K562 (cell line): ENCODE measurements at regions not wholly inside any gene's neighbourhood (a gene's known extent, or its start where the extent isn't known, plus 50 kb on each side); places are given as distances from the start of the nearest gene placed in this dataset.

ENCODE experiments used
- ATAC-seq: fragments of 200-7000 bp; cut with Tn5 transposase; 3 replicates; pipeline ENCODE4 v1.9.1; 2020; ENCODE audit warnings: moderate library complexity
- BruUV-seq: library from RNA; stranded (reverse); fragments of 400-500 nt; replicated peaks from 2 replicates; lab custom pipeline; 2021; lab: Mats Ljungman, UMichigan
- CTCF ChIA-PET: fragments of 300-600 bp; formaldehyde crosslinking; extraction: SDS; loops from one replicate; lab custom pipeline; 2021; ENCODE audit warnings: low intra/inter-chr PET ratio; lab: Yijun Ruan, JAX
- POLR2A ChIA-PET: fragments of 300-600, 350-650 bp; sonication (Branson Sonifier 250); formaldehyde crosslinking; extraction: SDS; loops from one replicate; lab custom pipeline; 2021; ENCODE audit warnings: antibody characterized with exemption, inconsistent platforms; lab: Yijun Ruan, JAX
- DNase-seq, 4 experiments: peaks; one replicate each; pipeline versions ENCODE4 v3.0.0 to v3.0.0-alpha.2; 2011 to 2018; ENCODE audit warnings: low spot score in 3 of 4, mixed read lengths in 3 of 4; ENCODE audit errors: extremely low read depth in 1 of 4
- FAIRE-seq: peaks from 2 replicates; lab custom pipeline; 2011; peaks lifted over from hg19 to GRCh38; lab: Jason Lieb, UNC
- H2AFZ ChIP-seq: 2 replicates; pipeline ENCODE4 v1.6.0; 2011; ENCODE audit warnings: low read depth, low read length, control low read depth, inconsistent platforms
- H3K27ac ChIP-seq: fragments of 200-600 bp; 3 replicates; pipeline ENCODE4 v1.8.0; 2011; ENCODE audit warnings: low read depth, mild to moderate bottlenecking, control low read depth, inconsistent platforms, low read length, moderate library complexity, mixed read lengths; ENCODE audit errors: extremely low read depth
- H3K27me3 ChIP-seq, 2 experiments: fragments of 300-600 bp in 1 of 2; 2 replicates in 1 of 2; 3 replicates in 1 of 2; pipeline versions ENCODE4 v1.6.0 to v1.8.0; 2011; ENCODE audit warnings: inconsistent platforms in 2 of 2, low read length in 2 of 2, mild to moderate bottlenecking in 1 of 2, mixed read lengths in 1 of 2, moderate library complexity in 1 of 2; ENCODE audit not compliant: control insufficient read depth in 2 of 2, insufficient read depth in 2 of 2
- H3K36me3 ChIP-seq: fragments of 300-600 bp; 3 replicates; pipeline ENCODE4 v1.8.0; 2011; ENCODE audit warnings: mild to moderate bottlenecking, low read length, inconsistent platforms; ENCODE audit not compliant: control insufficient read depth, insufficient read depth
- H3K4me1 ChIP-seq, 2 experiments: fragments of 200-600 bp in 1 of 2; replicated peaks in 1 of 2; 2 replicates in 1 of 2; 3 replicates in 1 of 2; pipeline versions ENCODE4 v1.5.1 to v1.8.0; 2011; ENCODE audit warnings: inconsistent platforms in 2 of 2, low read length in 2 of 2, mild to moderate bottlenecking in 1 of 2, mixed read lengths in 1 of 2, moderate library complexity in 1 of 2; ENCODE audit not compliant: control insufficient read depth in 2 of 2, insufficient read depth in 2 of 2
- H3K4me2 ChIP-seq: 2 replicates; pipeline ENCODE4 v1.6.1; 2011; ENCODE audit warnings: low read length, control low read depth, inconsistent platforms, mixed read lengths; ENCODE audit not compliant: insufficient read depth
- H3K4me3 ChIP-seq: fragments of 200-600 bp; sonication (generic), shearing (Covaris generic); 2 replicates; pipeline ENCODE4 v1.5.1; 2016; ENCODE audit warnings: control low read depth, inconsistent platforms
- H3K79me2 ChIP-seq: fragments of 200-600 bp; 3 replicates; pipeline ENCODE4 v1.8.0; 2011; ENCODE audit warnings: low read length, inconsistent platforms; ENCODE audit not compliant: control insufficient read depth, insufficient read depth
- H3K9ac ChIP-seq, 2 experiments: 2 replicates each; pipeline versions ENCODE4 v1.6.0 to v1.6.1; 2011; ENCODE audit warnings: low read depth in 2 of 2, low read length in 2 of 2, control low read depth in 1 of 2, inconsistent platforms in 1 of 2, mild to moderate bottlenecking in 1 of 2, mixed read lengths in 1 of 2; ENCODE audit not compliant: insufficient read depth in 1 of 2
- H3K9me1 ChIP-seq: one replicate; pipeline ENCODE4 v1.6.0; 2011; ENCODE audit warnings: inconsistent platforms, mild to moderate bottlenecking, low read length, moderate library complexity; ENCODE audit not compliant: control insufficient read depth, insufficient read depth
- H3K9me3 ChIP-seq: replicated peaks from 2 replicates; pipeline ENCODE4 v1.5.1; 2011; ENCODE audit warnings: low read depth, low read length, inconsistent platforms; ENCODE audit not compliant: control insufficient read depth, insufficient read depth
- H4K20me1 ChIP-seq: replicated peaks from 2 replicates; pipeline ENCODE4 v1.6.1; 2011; ENCODE audit warnings: low read length, inconsistent platforms, mixed read lengths; ENCODE audit not compliant: control insufficient read depth, insufficient read depth
- BRD4 ChIP-seq: fragments of 200-600 bp; sonication (generic); IDR thresholded peaks from 2 replicates; pipeline ENCODE4 v1.6.1; 2017; ENCODE audit warnings: inconsistent platforms
- CEBPG ChIP-seq, 3 experiments: fragments of 200-800 bp in 1 of 3; sonication (Bioruptor generic) in 1 of 3; sonication (generic) in 1 of 3; formaldehyde crosslinking in 1 of 3; IDR thresholded peaks in 2 of 3; conservative IDR thresholded peaks in 1 of 3; 2 replicates each; pipeline versions ENCODE4 v1.6.1 to v1.8.0; 2016 to 2022; ENCODE audit warnings: missing compliant biosample characterization in 2 of 3, missing genetic modification characterization in 2 of 3, mild to moderate bottlenecking in 1 of 3, missing genetic modification reagents in 1 of 3
- CHCHD3 ChIP-seq: fragments of 250-450 bp; sonication (Bioruptor Pico); IDR thresholded peaks from 2 replicates; pipeline ENCODE4 v2.1.2; 2022; ENCODE audit warnings: mild to moderate bottlenecking
- DLX4 ChIP-seq: fragments of 250-450 bp; sonication (Bioruptor Pico); IDR thresholded peaks from 2 replicates; pipeline ENCODE4 v1.6.1; 2021; ENCODE audit warnings: mild to moderate bottlenecking
- E2F8 ChIP-seq: fragments of 450-650 bp; IDR thresholded peaks from 2 replicates; pipeline ENCODE4 v1.7.1; 2018; ENCODE audit warnings: mild to moderate bottlenecking, low read depth; ENCODE audit not compliant: partially characterized antibody
- ELF2 ChIP-seq: fragments of 250-450 bp; sonication (Bioruptor Pico); IDR thresholded peaks from 2 replicates; pipeline ENCODE4 v1.5.0; 2021; ENCODE audit warnings: mild to moderate bottlenecking
- ESRRB ChIP-seq: fragments of 250-450 bp; sonication (Bioruptor Pico); IDR thresholded peaks from 2 replicates; pipeline ENCODE4 v1.5.0; 2020; ENCODE audit warnings: mild to moderate bottlenecking, moderate library complexity, borderline replicate concordance
- KAT7 ChIP-seq: sonication (generic); formaldehyde crosslinking; IDR thresholded peaks from 2 replicates; pipeline ENCODE4 v1.8.0; 2022; ENCODE audit warnings: missing genetic modification reagents, mild to moderate bottlenecking, borderline replicate concordance
- KLF13 ChIP-seq: fragments of 450-650 bp; IDR thresholded peaks from 2 replicates; pipeline ENCODE4 v1.6.1; 2016; ENCODE audit warnings: missing genetic modification characterization, low read depth, mild to moderate bottlenecking, missing compliant biosample characterization, moderate library complexity, borderline replicate concordance
- RBM34 ChIP-seq: fragments of 200-400 bp; formaldehyde crosslinking; IDR thresholded peaks from 2 replicates; pipeline ENCODE4 v1.6.1; 2018; ENCODE audit warnings: low read length, borderline replicate concordance; ENCODE audit not compliant: insufficient read depth
- SRSF7 ChIP-seq: fragments of 200-400 bp; formaldehyde crosslinking; optimal IDR thresholded peaks from 2 replicates; pipeline ENCODE3; 2017; ENCODE audit warnings: mild to moderate bottlenecking, low read depth, low read length
- TCF15 ChIP-seq: fragments of 250-450 bp; sonication (Bioruptor Pico); IDR thresholded peaks from 2 replicates; pipeline ENCODE4 v1.8.0; 2022; ENCODE audit warnings: moderate library complexity, mild to moderate bottlenecking, inconsistent platforms
- TRIM24 ChIP-seq, 2 experiments: fragments of 450-650 bp; IDR thresholded peaks; 2 replicates each; pipeline ENCODE4 v1.6.1; 2016
- U2AF1 ChIP-seq: fragments of 200-400 bp; formaldehyde crosslinking; optimal IDR thresholded peaks from 2 replicates; pipeline ENCODE3; 2017; ENCODE audit warnings: mild to moderate bottlenecking, low read depth, low read length, moderate library complexity
- ZNF41 ChIP-seq: fragments of 250-450 bp; sonication (Bioruptor Pico); conservative IDR thresholded peaks from 2 replicates; pipeline ENCODE4 v1.4.0; 2020; ENCODE audit warnings: mild to moderate bottlenecking
- WGBS: fragments of 100-300 bp; shearing (Covaris generic); methylation state at CpG from one replicate; pipeline ENCODE4 v1.1.6; 2016; ENCODE audit warnings: low coverage, mixed read lengths; ENCODE audit not compliant: insufficient coverage; ENCODE audit errors: missing lambda C conversion rate; 5-methylcytosine and 5-hydroxymethylcytosine counted together
- in situ Hi-C: fragments of 300-500 bp; cut with MboI; formaldehyde crosslinking; loops from 4 replicates; pipeline ENCODE4 v1.15.0; 2018; ENCODE audit warnings: inconsistent platforms, mixed read lengths
- intact Hi-C: fragments of 100-400 bp; cut with micrococcal nuclease; formaldehyde crosslinking; loops from 2 replicates; pipeline ENCODE4 v1.14.2; 2022

GRCh38 chr2:74743778-74744177 lies 89.7 kb downstream of the SEMA4F start:
- 2% methylated on average over 7 of the region's 7 CpGs for WGBS
- Histone ChIP-seq H3K36me3 (no peaks in the 10 kb centered on the region), H2AFZ (no peak overlapping the region), H3K9me3 (no peaks in the 10 kb centered on the region), H4K20me1 (0 out of 2 replicates have a peak, but pooled peaks cover 4% of the 10 kb centered on the region), H3K9ac (no peak overlapping the region), H3K9me1 (no peaks in the 10 kb centered on the region), H3K79me2 (no peaks in the 10 kb centered on the region), H3K4me2 (no peak overlapping the region), H3K27me3 (peaks cover 0 to 33% of the 10 kb centered on the region in 2 experiments; a peak in 3 of 5 replicates), H3K27ac (no peak overlapping the region), H3K4me1 (no peaks in the 10 kb centered on the region), H3K4me3 (no peak overlapping the region)
- BruUV-seq = no TSS peak
- in situ Hi-C loops (no loop called here), intact Hi-C loops (no loop called here)
- TF ChIP-seq ZNF41 (no peak), KLF13 (no peak), TRIM24 (IDR thresholded peaks at IDR 0.05) (no peak), BRD4 (no peak), ELF2 (no peak), DLX4 (no peak), E2F8 (no peak), CEBPG (CRISPR knock-in tag; IDR thresholded peaks at IDR 0.05) (no peak), CEBPG (tag; conservative IDR thresholded peaks at IDR 0.05 in 1 of 2, IDR thresholded peaks at IDR 0.05 in 1 of 2) (no peak), KAT7 (no peak), SRSF7 (no peak), CHCHD3 (CRISPR knock-in tag) (no peak), RBM34 (no peak), TCF15 (no peak), U2AF1 (no peak), ESRRB (CRISPR knock-in tag) (no peak)
- ATAC-seq = no peak
- ChIA-PET CTCF (no interaction called here), POLR2A (interaction anchor here (1.0 kb wide), 1 partner anchor 8 kb away, joined by 3 read pairs; no protein-coding TSS in a partner anchor)
- no peak for FAIRE-seq
- DNase-seq = no peak
